GM12878 (cell line): ENCODE measurements at regions not wholly inside any gene's neighbourhood (a gene's known extent, or its start where the extent isn't known, plus 50 kb on each side); places are given as distances from the start of the nearest gene placed in this dataset.

Source experiments
- ATAC-seq: fragments of 200-7000 bp; cut with Tn5 transposase; 3 replicates; pipeline ENCODE4 v1.9.1; 2020; ENCODE audit warnings: mild to moderate bottlenecking, moderate library complexity
- BruUV-seq: library from RNA; stranded (reverse); fragments of 400-500 nt; replicated peaks from 2 replicates; lab custom pipeline; 2021; lab: Mats Ljungman, UMichigan
- CTCF ChIA-PET: fragments of 300-600 bp; sonication (Branson Sonifier 250); formaldehyde crosslinking; extraction: SDS; loops from one replicate; lab custom pipeline; 2021; ENCODE audit warnings: inconsistent platforms; lab: Yijun Ruan, JAX
- POLR2A ChIA-PET: fragments of 350-600 bp; formaldehyde crosslinking; extraction: SDS; loops from one replicate; lab custom pipeline; 2021; ENCODE audit warnings: inconsistent platforms; lab: Charles Lee
- RAD21 ChIA-PET: fragments of 300-600 bp; sonication (Branson Sonifier 250); formaldehyde crosslinking; loops from one replicate; lab custom pipeline; 2023; ENCODE audit warnings: antibody characterized with exemption; ENCODE audit not compliant: unreplicated experiment; lab: Charles Lee
- SMC1A ChIA-PET: fragments of 300-600 bp; sonication (Branson Sonifier 250); formaldehyde crosslinking; loops from one replicate; lab custom pipeline; 2023; ENCODE audit not compliant: unreplicated experiment, uncharacterized antibody; lab: Charles Lee
- DNase-seq: peaks from one replicate; pipeline ENCODE4 v3.0.0-alpha.2; 2011; ENCODE audit warnings: low read depth, low spot score
- FAIRE-seq: peaks from 3 replicates; lab custom pipeline; 2011; peaks lifted over from hg19 to GRCh38; lab: Jason Lieb, UNC
- H2AFZ ChIP-seq: 2 replicates; pipeline ENCODE4 v1.6.0; 2011; ENCODE audit warnings: low read depth, low read length, control low read depth; ENCODE audit not compliant: control insufficient read depth
- H3K27ac ChIP-seq: 2 replicates; pipeline ENCODE4 v1.5.1; 2011; ENCODE audit warnings: control low read depth; ENCODE audit not compliant: control insufficient read depth, insufficient read depth
- H3K27me3 ChIP-seq, 2 experiments: replicated peaks in 1 of 2; 2 replicates each; pipeline versions ENCODE4 v1.6.0 to v1.6.1; 2011; ENCODE audit warnings: low read length in 1 of 2; ENCODE audit not compliant: control insufficient read depth in 2 of 2, insufficient read depth in 2 of 2
- H3K36me3 ChIP-seq, 2 experiments: 2 replicates each; pipeline ENCODE4 v1.5.1; 2011; ENCODE audit warnings: low read length in 1 of 2; ENCODE audit not compliant: control insufficient read depth in 2 of 2, insufficient read depth in 2 of 2
- H3K4me1 ChIP-seq: 2 replicates; pipeline ENCODE4 v1.6.1; 2011; ENCODE audit warnings: mild to moderate bottlenecking, low read length, moderate library complexity, mixed read lengths; ENCODE audit not compliant: control insufficient read depth, insufficient read depth
- H3K4me2 ChIP-seq: 2 replicates; pipeline ENCODE4 v1.6.0; 2011; ENCODE audit warnings: control low read depth; ENCODE audit not compliant: control insufficient read depth, insufficient read depth
- H3K4me3 ChIP-seq: fragments of 200-600 bp; sonication (generic); 2 replicates; pipeline ENCODE4 v1.5.1; 2016
- H3K79me2 ChIP-seq: 2 replicates; pipeline ENCODE4 v1.6.0; 2011; ENCODE audit warnings: low read length; ENCODE audit not compliant: control insufficient read depth, insufficient read depth
- H3K9ac ChIP-seq: 2 replicates; pipeline ENCODE4 v1.8.0; 2011; ENCODE audit warnings: low read length, control low read depth, mixed read lengths; ENCODE audit not compliant: control insufficient read depth, insufficient read depth
- H3K9me3 ChIP-seq: replicated peaks from 3 replicates; pipeline ENCODE4 v1.5.1; 2011; ENCODE audit warnings: mild to moderate bottlenecking, low read length; ENCODE audit not compliant: control insufficient read depth, insufficient read depth
- H4K20me1 ChIP-seq: 2 replicates; pipeline ENCODE4 v1.6.0; 2011; ENCODE audit not compliant: control insufficient read depth, insufficient read depth
- BHLHE40 ChIP-seq, 2 experiments: fragments of 450-650 bp in 1 of 2; IDR thresholded peaks; 2 replicates each; pipeline ENCODE4 v1.6.1; 2011 to 2017; ENCODE audit warnings: low read depth in 2 of 2, borderline replicate concordance in 1 of 2, improper control_type of control experiment in 1 of 2, low read length in 1 of 2, mild to moderate bottlenecking in 1 of 2
- BMI1 ChIP-seq: fragments of 450-650 bp; IDR thresholded peaks from 2 replicates; pipeline ENCODE4 v1.6.1; 2016; ENCODE audit warnings: mild to moderate bottlenecking, moderate library complexity, borderline replicate concordance
- CTCF ChIP-seq, 3 experiments: IDR thresholded peaks in 2 of 3; conservative IDR thresholded peaks in 1 of 3; 2 replicates each; pipeline ENCODE4 v1.5.1; 2011; ENCODE audit warnings: low read depth in 3 of 3, low read length in 3 of 3, mild to moderate bottlenecking in 3 of 3, control low read depth in 2 of 3, moderate library complexity in 2 of 3, inconsistent platforms in 1 of 3, mixed read lengths in 1 of 3; ENCODE audit not compliant: control insufficient read depth in 2 of 3, insufficient read depth in 1 of 3; ENCODE audit errors: extremely low read depth in 1 of 3
- FOS ChIP-seq: IDR thresholded peaks from 3 replicates; pipeline ENCODE4 v1.6.1; 2011; ENCODE audit warnings: borderline replicate concordance; ENCODE audit not compliant: insufficient read length; ENCODE audit errors: extremely low read depth
- GABPA ChIP-seq: IDR thresholded peaks from 2 replicates; pipeline ENCODE4 v1.6.1; 2014; ENCODE audit warnings: antibody characterized with exemption, low read depth, mild to moderate bottlenecking, inconsistent platforms
- IRF3 ChIP-seq: fragments of 450-650 bp; IDR thresholded peaks from 2 replicates; pipeline ENCODE4 v1.6.1; 2014; ENCODE audit warnings: mild to moderate bottlenecking
- JUNB ChIP-seq: IDR thresholded peaks from 2 replicates; pipeline ENCODE4 v1.6.1; 2016; ENCODE audit warnings: antibody characterized with exemption, mild to moderate bottlenecking
- RUNX3 ChIP-seq: IDR thresholded peaks from 2 replicates; pipeline ENCODE4 v1.6.1; 2012; ENCODE audit warnings: low read length, inconsistent platforms
- SREBF2 ChIP-seq: IDR thresholded peaks from 2 replicates; pipeline ENCODE4 v1.6.1; 2012; ENCODE audit warnings: mild to moderate bottlenecking, low read length
- WGBS: methylation state at CpG from one replicate; pipeline ENCODE4 v1.1.6; 2016; ENCODE audit warnings: low lambda C conversion rate; ENCODE audit not compliant: insufficient replicate concordance, insufficient coverage; ENCODE audit errors: missing lambda C conversion rate; 5-methylcytosine and 5-hydroxymethylcytosine counted together
- in situ Hi-C: fragments of 300-500 bp; cut with MboI; formaldehyde crosslinking; loops from 9 replicates; pipeline ENCODE4 v1.14.3; 2018; ENCODE audit warnings: mixed read lengths
- intact Hi-C: fragments of 100-400 bp; cut with micrococcal nuclease; formaldehyde crosslinking; loops from one replicate; pipeline ENCODE4 v1.14.2; 2022; ENCODE audit not compliant: unreplicated experiment
- TF ChIP-seq, protein P1 (sequence below): IDR thresholded peaks from 2 replicates; pipeline ENCODE4 v1.6.1; 2012; ENCODE audit warnings: low read depth, low read length, improper control_type of control experiment

DNA sequence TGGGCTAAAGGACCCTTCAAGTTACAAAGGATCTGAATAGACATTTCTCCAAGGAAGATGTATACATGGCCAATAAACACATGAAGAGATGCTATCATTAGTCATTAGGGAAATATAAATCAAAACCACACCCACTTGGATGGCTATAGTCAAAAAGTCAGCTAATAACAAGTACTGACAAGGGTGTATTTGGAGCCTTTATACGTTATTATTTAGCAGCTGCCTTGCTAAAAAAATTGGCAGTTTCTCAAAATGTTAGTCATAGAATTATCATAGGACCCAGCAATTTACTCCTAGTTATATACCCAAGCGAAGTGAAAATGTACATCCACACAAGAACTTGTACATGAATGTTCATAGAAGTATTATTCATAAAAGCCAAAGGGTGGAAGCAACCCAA lies 112.7 kb upstream of the DUSP21 start:
- no peak overlapping the region for H3K27ac ChIP-seq
- no peaks in the 10 kb centered on the region for H3K9me3 ChIP-seq
- RAD21 ChIA-PET, result no interaction called here
- H3K4me1 ChIP-seq, result no peaks in the 10 kb centered on the region
- H3K4me2 ChIP-seq, result no peak overlapping the region
- POLR2A ChIA-PET, result interaction anchor here (0.6 kb wide), 1 partner anchor 14 kb away, joined by 4 read pairs; no protein-coding TSS in a partner anchor
- BruUV-seq, result no TSS peak
- in situ Hi-C loops, result no loop called here
- intact Hi-C loops, result no loop called here
- H4K20me1 ChIP-seq, result no peaks in the 10 kb centered on the region
- SMC1A ChIA-PET, result no interaction called here
- FAIRE-seq (no peak), ATAC-seq (no peak), DNase-seq (no peak)
- H3K79me2 ChIP-seq, result no peaks in the 10 kb centered on the region
- CTCF ChIA-PET, result no interaction called here
- H2AFZ ChIP-seq, result no peak overlapping the region
- H3K36me3 ChIP-seq, result no peaks in the 10 kb centered on the region
- H3K27me3 ChIP-seq, result peaks cover 0 to 2% of the 10 kb centered on the region in 2 experiments; a peak in 1 of 4 replicates
- WGBS, result 0% methylated on average over 2 of the region's 2 CpGs
- H3K4me3 ChIP-seq, result no peak overlapping the region
- no peak overlapping the region for H3K9ac ChIP-seq
- TF ChIP-seq JUNB (no peak), BMI1 (no peak)
- TF ChIP-seq, all 136 proteins: peak for 0

DNA sequence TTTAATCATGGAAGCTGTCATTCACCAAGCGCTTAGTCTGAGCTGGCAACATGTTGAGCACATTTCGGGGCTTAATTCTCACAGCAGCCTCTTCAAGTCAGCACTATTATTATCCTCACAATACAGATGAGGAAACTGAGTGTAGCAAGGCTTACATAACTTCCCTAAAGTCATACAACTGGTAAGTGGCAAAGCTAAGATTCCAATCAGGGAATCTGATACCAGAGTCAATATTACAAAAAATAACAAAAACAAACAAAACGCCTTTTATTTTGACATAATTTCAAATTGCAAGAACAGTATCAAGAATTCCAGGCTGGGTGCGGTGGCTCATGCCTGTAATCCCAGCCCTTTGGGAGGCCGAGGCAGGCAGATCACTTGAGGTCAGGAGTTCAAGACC lies 120.4 kb upstream of the DUSP21 start:
- CTCF ChIA-PET, result no interaction called here
- DNase-seq, result no peak
- no peak overlapping the region for H3K27ac ChIP-seq
- POLR2A ChIA-PET, result no interaction called here
- 67% methylated on average over 5 of the region's 5 CpGs for WGBS
- no peak overlapping the region for H2AFZ ChIP-seq
- SMC1A ChIA-PET, result interaction anchor here (0.6 kb wide), 1 partner anchor 53 kb away, joined by 3 read pairs; no protein-coding TSS in a partner anchor
- H3K27me3 ChIP-seq, result no peaks in the 10 kb centered on the region; a peak in 1 of 4 replicates
- no peaks in the 10 kb centered on the region for H3K9me3 ChIP-seq
- no peak for ATAC-seq
- H3K9ac ChIP-seq, result no peak overlapping the region
- no peaks in the 10 kb centered on the region for H3K79me2 ChIP-seq
- no peak overlapping the region for H3K4me2 ChIP-seq
- in situ Hi-C loops, result no loop called here
- H3K4me1 ChIP-seq, result no peaks in the 10 kb centered on the region
- H4K20me1 ChIP-seq, result no peaks in the 10 kb centered on the region
- H3K36me3 ChIP-seq, result no peaks in the 10 kb centered on the region
- H3K4me3 ChIP-seq, result no peak overlapping the region
- BruUV-seq, result no TSS peak
- intact Hi-C loops, result no loop called here
- no peak for FAIRE-seq
- TF ChIP-seq GABPA (no peak), FOS (no peak), BHLHE40 (IDR thresholded peaks at IDR 0.05; ENCODE audit: borderline replicate concordance in 1 of 2, low read depth in 2 of 2, low read length in 1 of 2) (no peak), IRF3 (no peak), CTCF (IDR thresholded peaks at IDR 0.05 in 2 of 3, conservative IDR thresholded peaks at IDR 0.05 in 1 of 3; ENCODE audit: control insufficient read depth in 2 of 3, extremely low read depth in 1 of 3, insufficient read depth in 1 of 3, low read depth in 3 of 3, low read length in 3 of 3) (no peak), SREBF2 (no peak), RUNX3 (no peak)
- TF ChIP-seq, protein P1, sequence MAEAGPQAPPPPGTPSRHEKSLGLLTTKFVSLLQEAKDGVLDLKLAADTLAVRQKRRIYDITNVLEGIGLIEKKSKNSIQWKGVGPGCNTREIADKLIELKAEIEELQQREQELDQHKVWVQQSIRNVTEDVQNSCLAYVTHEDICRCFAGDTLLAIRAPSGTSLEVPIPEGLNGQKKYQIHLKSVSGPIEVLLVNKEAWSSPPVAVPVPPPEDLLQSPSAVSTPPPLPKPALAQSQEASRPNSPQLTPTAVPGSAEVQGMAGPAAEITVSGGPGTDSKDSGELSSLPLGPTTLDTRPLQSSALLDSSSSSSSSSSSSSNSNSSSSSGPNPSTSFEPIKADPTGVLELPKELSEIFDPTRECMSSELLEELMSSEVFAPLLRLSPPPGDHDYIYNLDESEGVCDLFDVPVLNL, result no peak
- RAD21 ChIA-PET, result no interaction called here
